OCI-LY1 (cell line): ENCODE measurements at regions not wholly inside any gene's neighbourhood (a gene's known extent, or its start where the extent isn't known, plus 50 kb on each side); places are given as distances from the start of the nearest gene placed in this dataset.

Experiments
- EZH2 ChIP-seq: fragments of 200-600 bp; sonication (generic), shearing (Covaris generic); IDR thresholded peaks from 2 replicates; pipeline ENCODE4 v1.8.0; 2017; ENCODE audit warnings: borderline replicate concordance, mixed run types, mild to moderate bottlenecking, antibody characterized with exemption, low read length, moderate library complexity, mixed read lengths
- TF ChIP-seq, protein P1 (sequence below): fragments of 200-600 bp; sonication (generic), shearing (Covaris generic); IDR thresholded peaks from 2 replicates; pipeline ENCODE4 v1.5.1; 2017; ENCODE audit warnings: mild to moderate bottlenecking, antibody characterized with exemption, low read length, moderate library complexity, mixed read lengths

DNA sequence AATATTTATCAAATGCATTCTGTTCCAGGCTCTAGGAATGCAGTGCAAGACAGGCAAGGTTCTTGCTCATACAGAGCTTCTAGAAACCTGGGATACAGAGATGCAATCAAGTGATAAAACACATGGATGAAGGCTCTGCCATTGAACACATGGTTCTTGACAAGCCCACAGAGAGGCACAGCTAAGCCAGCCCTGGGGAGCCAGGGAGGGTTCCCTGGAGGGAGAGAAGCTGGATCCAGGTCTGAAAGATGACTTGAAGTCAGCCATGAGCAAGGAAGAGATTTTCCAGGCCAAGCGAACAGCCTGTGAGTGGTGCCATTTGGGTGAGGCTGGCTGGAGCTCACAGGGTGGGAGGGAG lies 66.2 kb downstream of the IRF2BPL start:
- TF ChIP-seq, protein P1, sequence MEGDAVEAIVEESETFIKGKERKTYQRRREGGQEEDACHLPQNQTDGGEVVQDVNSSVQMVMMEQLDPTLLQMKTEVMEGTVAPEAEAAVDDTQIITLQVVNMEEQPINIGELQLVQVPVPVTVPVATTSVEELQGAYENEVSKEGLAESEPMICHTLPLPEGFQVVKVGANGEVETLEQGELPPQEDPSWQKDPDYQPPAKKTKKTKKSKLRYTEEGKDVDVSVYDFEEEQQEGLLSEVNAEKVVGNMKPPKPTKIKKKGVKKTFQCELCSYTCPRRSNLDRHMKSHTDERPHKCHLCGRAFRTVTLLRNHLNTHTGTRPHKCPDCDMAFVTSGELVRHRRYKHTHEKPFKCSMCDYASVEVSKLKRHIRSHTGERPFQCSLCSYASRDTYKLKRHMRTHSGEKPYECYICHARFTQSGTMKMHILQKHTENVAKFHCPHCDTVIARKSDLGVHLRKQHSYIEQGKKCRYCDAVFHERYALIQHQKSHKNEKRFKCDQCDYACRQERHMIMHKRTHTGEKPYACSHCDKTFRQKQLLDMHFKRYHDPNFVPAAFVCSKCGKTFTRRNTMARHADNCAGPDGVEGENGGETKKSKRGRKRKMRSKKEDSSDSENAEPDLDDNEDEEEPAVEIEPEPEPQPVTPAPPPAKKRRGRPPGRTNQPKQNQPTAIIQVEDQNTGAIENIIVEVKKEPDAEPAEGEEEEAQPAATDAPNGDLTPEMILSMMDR = no peak
- TF ChIP-seq EZH2 = no peak
